ENCODE measurements at regions not wholly inside any gene's neighbourhood (a gene's known extent, or its start where the extent isn't known, plus 50 kb on each side); places are given as distances from the start of the nearest gene placed in this dataset.
"Not testable (repeated sequence)": the region's sequence is repeated elsewhere in the genome, so short reads cannot be mapped to it uniquely, and the experiment has no call there.

- H3K4me3 ChIP-seq (ENCODE audit: low read length); H3K9me3 ChIP-seq (ENCODE audit: low read length); H3K36me3 ChIP-seq (ENCODE audit: insufficient read depth, low read length); H2AFZ ChIP-seq (ENCODE audit: low read length); H3K9ac ChIP-seq (ENCODE audit: low read length); H3K4me1 ChIP-seq (ENCODE audit: low read length); H3K27ac ChIP-seq (ENCODE audit: low read length); H3K4me2 ChIP-seq (ENCODE audit: low read depth, low read length, poor library complexity, severe bottlenecking); DNase-seq; H3K27me3 ChIP-seq (ENCODE audit: low read length); H3K79me2 ChIP-seq (ENCODE audit: low read length); H4K20me1 ChIP-seq (ENCODE audit: insufficient read depth, low read depth, low read length); H3K9me2 ChIP-seq (replicated peaks; ENCODE audit: insufficient read depth, low read length): not testable (repeated sequence)
These were observed 56.1 kb upstream of the GABRA3 start for GRCh38 chrX:152507168-152507567.

DNA sequence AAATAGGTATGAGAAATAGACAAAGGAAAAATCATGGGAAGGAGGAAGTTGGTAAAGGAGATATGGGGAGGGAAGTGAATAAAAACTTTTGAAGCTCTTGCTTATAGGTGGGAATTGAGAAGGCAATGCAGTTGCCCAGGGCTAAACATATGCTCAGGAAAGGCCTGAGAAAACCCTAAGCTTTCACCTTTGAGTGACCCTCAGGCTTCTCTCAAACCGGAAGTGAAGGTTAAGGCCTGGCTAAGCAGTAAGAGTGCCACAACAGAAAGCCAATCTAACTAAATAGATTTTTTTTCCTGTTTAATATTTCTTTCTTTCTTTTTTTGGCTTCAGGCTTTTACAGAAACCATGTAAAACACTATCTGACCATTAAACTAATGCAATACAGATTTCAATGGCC lies 69.5 kb upstream of the GABRA3 start:
- Histone ChIP-seq H3K79me2 (ENCODE audit: low read length) (no peaks in the 10 kb centered on the region), H3K4me2 (ENCODE audit: low read depth, low read length, poor library complexity, severe bottlenecking) (no peak overlapping the region), H3K27me3 (ENCODE audit: low read length) (no peaks in the 10 kb centered on the region), H3K9me2 (replicated peaks; ENCODE audit: insufficient read depth, low read length) (no peaks in the 10 kb centered on the region), H3K4me3 (ENCODE audit: low read length) (no peak overlapping the region), H3K4me1 (ENCODE audit: low read length) (no peaks in the 10 kb centered on the region), H3K9ac (ENCODE audit: low read length) (no peak overlapping the region), H2AFZ (ENCODE audit: low read length) (no peak overlapping the region), H4K20me1 (ENCODE audit: insufficient read depth, low read depth, low read length) (no peaks in the 10 kb centered on the region), H3K9me3 (ENCODE audit: low read length) (no peaks in the 10 kb centered on the region), H3K36me3 (ENCODE audit: insufficient read depth, low read length) (no peaks in the 10 kb centered on the region), H3K27ac (ENCODE audit: low read length) (no peak overlapping the region)
- DNase-seq: no peak

DNA sequence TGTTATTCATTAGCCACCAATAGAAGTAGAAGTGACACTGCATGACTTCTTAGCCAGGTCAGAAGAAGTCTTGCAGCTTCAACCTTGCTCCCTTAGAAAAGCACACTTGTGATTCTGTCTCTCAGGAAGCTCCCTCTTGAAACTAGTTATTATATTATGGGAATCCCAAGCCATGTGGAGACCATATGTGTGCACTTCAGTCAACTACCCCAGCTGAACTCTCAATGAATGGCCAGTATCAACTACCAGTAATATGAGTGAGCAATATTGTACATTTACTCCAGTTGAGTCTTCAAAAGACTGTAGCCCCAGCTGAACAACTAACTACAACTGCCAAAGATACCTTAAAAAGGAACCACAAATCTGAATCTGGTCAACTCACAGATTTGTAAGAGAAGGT lies 77.1 kb upstream of the GABRA3 start:
- Histone ChIP-seq H2AFZ (ENCODE audit: low read length) (no peak overlapping the region), H3K36me3 (ENCODE audit: insufficient read depth, low read length) (no peaks in the 10 kb centered on the region), H3K4me3 (ENCODE audit: low read length) (no peak overlapping the region), H3K27ac (ENCODE audit: low read length) (no peak overlapping the region), H4K20me1 (ENCODE audit: insufficient read depth, low read depth, low read length) (no peaks in the 10 kb centered on the region), H3K4me1 (ENCODE audit: low read length) (no peaks in the 10 kb centered on the region), H3K9me2 (replicated peaks; ENCODE audit: insufficient read depth, low read length) (no peaks in the 10 kb centered on the region; the same call in 1 of the 2 replicates), H3K4me2 (ENCODE audit: low read depth, low read length, poor library complexity, severe bottlenecking) (no peak overlapping the region), H3K9me3 (ENCODE audit: low read length) (no peaks in the 10 kb centered on the region), H3K27me3 (ENCODE audit: low read length) (no peaks in the 10 kb centered on the region), H3K9ac (ENCODE audit: low read length) (no peak overlapping the region), H3K79me2 (ENCODE audit: low read length) (no peaks in the 10 kb centered on the region)
- DNase-seq: no peak

DNA sequence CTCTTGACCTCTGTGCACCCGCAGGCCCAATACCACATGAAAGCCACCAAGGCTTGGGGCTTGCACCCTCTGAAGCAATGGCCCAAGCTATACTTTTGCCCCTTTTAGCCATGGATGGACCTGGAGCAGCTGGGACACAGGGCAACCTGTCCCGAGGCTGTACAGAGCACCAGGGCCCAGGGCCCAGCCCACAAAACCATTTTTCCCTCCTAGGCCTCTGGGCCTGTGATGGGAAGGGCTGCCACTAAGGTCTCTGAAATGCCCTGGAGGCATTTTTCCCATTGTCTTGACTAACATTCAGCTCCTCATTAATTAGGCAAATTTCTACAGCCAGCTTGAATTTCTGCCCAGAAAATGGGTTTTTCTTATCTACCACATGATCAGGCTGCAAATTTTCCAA lies 79.9 kb upstream of the GABRA3 start:
- Histone ChIP-seq H3K27ac (ENCODE audit: low read length) (no peak overlapping the region), H3K4me2 (ENCODE audit: low read depth, low read length, poor library complexity, severe bottlenecking) (no peak overlapping the region), H2AFZ (ENCODE audit: low read length) (no peak overlapping the region), H3K36me3 (ENCODE audit: insufficient read depth, low read length) (no peaks in the 10 kb centered on the region), H3K4me3 (ENCODE audit: low read length) (no peak overlapping the region), H3K27me3 (ENCODE audit: low read length) (no peaks in the 10 kb centered on the region), H3K79me2 (ENCODE audit: low read length) (no peaks in the 10 kb centered on the region), H3K9me3 (ENCODE audit: low read length) (no peaks in the 10 kb centered on the region), H4K20me1 (ENCODE audit: insufficient read depth, low read depth, low read length) (no peaks in the 10 kb centered on the region), H3K9ac (ENCODE audit: low read length) (no peak overlapping the region), H3K9me2 (replicated peaks; ENCODE audit: insufficient read depth, low read length) (no peaks in the 10 kb centered on the region; the same call in 1 of the 2 replicates), H3K4me1 (ENCODE audit: low read length) (no peaks in the 10 kb centered on the region)
- no peak for DNase-seq

DNA sequence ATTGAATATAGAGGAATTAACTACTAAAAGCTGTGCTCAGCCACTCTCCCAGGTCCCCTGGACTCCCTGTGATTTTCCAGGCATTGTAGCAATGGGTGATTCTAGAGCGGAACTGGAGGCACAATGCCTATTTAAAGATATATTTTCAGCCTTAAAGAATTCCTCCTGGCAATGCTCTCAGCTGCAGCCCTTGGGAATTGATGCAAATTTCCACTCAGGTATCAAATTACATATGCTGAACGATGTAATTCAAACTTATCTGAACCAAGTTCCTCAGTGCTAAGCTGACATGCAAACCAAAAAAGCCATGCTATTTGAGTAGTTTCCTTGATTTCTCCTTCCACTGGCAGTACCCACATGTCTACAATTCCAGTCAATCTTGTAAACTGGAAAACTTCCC lies 86.3 kb upstream of the GABRA3 start:
- H3K9me3 ChIP-seq (ENCODE audit: low read length): no peaks in the 10 kb centered on the region
- no peak overlapping the region for H3K27ac ChIP-seq (ENCODE audit: low read length)
- H3K9me2 ChIP-seq (replicated peaks; ENCODE audit: insufficient read depth, low read length): no peaks in the 10 kb centered on the region
- H3K4me2 ChIP-seq (ENCODE audit: low read depth, low read length, poor library complexity, severe bottlenecking): no peak overlapping the region
- no peak overlapping the region for H2AFZ ChIP-seq (ENCODE audit: low read length)
- H3K79me2 ChIP-seq (ENCODE audit: low read length): no peaks in the 10 kb centered on the region
- no peak overlapping the region for H3K9ac ChIP-seq (ENCODE audit: low read length)
- no peaks in the 10 kb centered on the region for H3K36me3 ChIP-seq (ENCODE audit: insufficient read depth, low read length)
- H3K4me1 ChIP-seq (ENCODE audit: low read length): peaks cover 7% of the 10 kb centered on the region
- peak; percentile 43 for DNase-seq
- H3K4me3 ChIP-seq (ENCODE audit: low read length): no peak overlapping the region
- H3K27me3 ChIP-seq (ENCODE audit: low read length): no peaks in the 10 kb centered on the region
- no peaks in the 10 kb centered on the region for H4K20me1 ChIP-seq (ENCODE audit: insufficient read depth, low read depth, low read length)

- H3K9me3 ChIP-seq (ENCODE audit: low read length): no peaks in the 10 kb centered on the region
- H3K79me2 ChIP-seq (ENCODE audit: low read length): no peaks in the 10 kb centered on the region
- H4K20me1 ChIP-seq (ENCODE audit: insufficient read depth, low read depth, low read length): no peaks in the 10 kb centered on the region
- no peak overlapping the region for H3K9ac ChIP-seq (ENCODE audit: low read length)
- DNase-seq: no peak
- H3K9me2 ChIP-seq (replicated peaks; ENCODE audit: insufficient read depth, low read length): no peaks in the 10 kb centered on the region
- H3K27me3 ChIP-seq (ENCODE audit: low read length): no peaks in the 10 kb centered on the region
- no peak overlapping the region for H3K4me3 ChIP-seq (ENCODE audit: low read length)
- H2AFZ ChIP-seq (ENCODE audit: low read length): no peak overlapping the region
- H3K36me3 ChIP-seq (ENCODE audit: insufficient read depth, low read length): no peaks in the 10 kb centered on the region
- H3K4me1 ChIP-seq (ENCODE audit: low read length): no peaks in the 10 kb centered on the region
- no peak overlapping the region for H3K4me2 ChIP-seq (ENCODE audit: low read depth, low read length, poor library complexity, severe bottlenecking)
- no peak overlapping the region for H3K27ac ChIP-seq (ENCODE audit: low read length)
These were observed 63.8 kb upstream of the GABRQ start for GRCh38 chrX:152573866-152574265.

- no peak overlapping the region for H2AFZ ChIP-seq (ENCODE audit: low read length)
- no peak overlapping the region for H3K27ac ChIP-seq (ENCODE audit: low read length)
- H3K79me2 ChIP-seq (ENCODE audit: low read length): no peaks in the 10 kb centered on the region
- H3K4me2 ChIP-seq (ENCODE audit: low read depth, low read length, poor library complexity, severe bottlenecking): no peak overlapping the region
- DNase-seq: no peak
- H3K4me1 ChIP-seq (ENCODE audit: low read length): no peaks in the 10 kb centered on the region
- no peaks in the 10 kb centered on the region for H4K20me1 ChIP-seq (ENCODE audit: insufficient read depth, low read depth, low read length)
- H3K4me3 ChIP-seq (ENCODE audit: low read length): no peak overlapping the region
- no peaks in the 10 kb centered on the region for H3K9me2 ChIP-seq (replicated peaks; ENCODE audit: insufficient read depth, low read length)
- no peaks in the 10 kb centered on the region for H3K9me3 ChIP-seq (ENCODE audit: low read length)
- H3K9ac ChIP-seq (ENCODE audit: low read length): no peak overlapping the region
- H3K36me3 ChIP-seq (ENCODE audit: insufficient read depth, low read length): no peaks in the 10 kb centered on the region
- H3K27me3 ChIP-seq (ENCODE audit: low read length): no peaks in the 10 kb centered on the region; the same call in 1 of the 2 replicates
These were observed 62.4 kb upstream of the GABRQ start for GRCh38 chrX:152575331-152575730.

DNA sequence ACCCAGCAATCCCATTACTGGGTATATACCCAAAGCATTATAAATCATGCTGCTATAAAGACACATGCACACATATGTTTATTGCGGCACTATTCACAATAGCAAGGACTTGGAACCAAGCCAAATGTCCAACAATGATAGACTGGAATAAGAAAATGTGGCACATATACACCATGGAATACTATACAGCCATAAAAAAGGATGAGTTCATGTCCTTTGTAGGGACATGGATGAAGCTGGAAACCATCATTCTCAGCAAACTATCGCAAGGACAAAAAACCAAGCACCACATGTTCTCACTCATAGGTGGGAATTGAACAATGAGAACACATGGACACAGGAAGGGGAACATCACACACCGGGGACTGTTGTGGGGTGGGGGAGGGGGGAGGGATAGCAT lies 50.2 kb upstream of the GABRQ start:
- H3K4me1 ChIP-seq (ENCODE audit: low read length); H3K4me2 ChIP-seq (ENCODE audit: low read depth, low read length, poor library complexity, severe bottlenecking); H3K9ac ChIP-seq (ENCODE audit: low read length); H3K27ac ChIP-seq (ENCODE audit: low read length); H3K79me2 ChIP-seq (ENCODE audit: low read length); H3K27me3 ChIP-seq (ENCODE audit: low read length); H3K36me3 ChIP-seq (ENCODE audit: insufficient read depth, low read length); H3K9me2 ChIP-seq (replicated peaks; ENCODE audit: insufficient read depth, low read length); H2AFZ ChIP-seq (ENCODE audit: low read length); H3K4me3 ChIP-seq (ENCODE audit: low read length); H3K9me3 ChIP-seq (ENCODE audit: low read length); H4K20me1 ChIP-seq (ENCODE audit: insufficient read depth, low read depth, low read length); DNase-seq: not testable (repeated sequence)
